DND-41 (cell line): ENCODE measurements at regions not wholly inside any gene's neighbourhood (a gene's known extent, or its start where the extent isn't known, plus 50 kb on each side); places are given as distances from the start of the nearest gene placed in this dataset.

ENCODE experiments used
- CTCF ChIP-seq: IDR thresholded peaks from 2 replicates; pipeline ENCODE4 v1.5.1; 2012; ENCODE audit warnings: borderline replicate concordance, low read length, moderate library complexity, mild to moderate bottlenecking; ENCODE audit not compliant: poor library complexity, severe bottlenecking; ENCODE audit errors: extremely low read depth
- EZH2 ChIP-seq: IDR thresholded peaks from 3 replicates; pipeline ENCODE4 v1.6.1; 2012; ENCODE audit warnings: borderline replicate concordance, low read depth, mild to moderate bottlenecking, moderate library complexity, low read length, inconsistent platforms; ENCODE audit not compliant: severe bottlenecking

DNA sequence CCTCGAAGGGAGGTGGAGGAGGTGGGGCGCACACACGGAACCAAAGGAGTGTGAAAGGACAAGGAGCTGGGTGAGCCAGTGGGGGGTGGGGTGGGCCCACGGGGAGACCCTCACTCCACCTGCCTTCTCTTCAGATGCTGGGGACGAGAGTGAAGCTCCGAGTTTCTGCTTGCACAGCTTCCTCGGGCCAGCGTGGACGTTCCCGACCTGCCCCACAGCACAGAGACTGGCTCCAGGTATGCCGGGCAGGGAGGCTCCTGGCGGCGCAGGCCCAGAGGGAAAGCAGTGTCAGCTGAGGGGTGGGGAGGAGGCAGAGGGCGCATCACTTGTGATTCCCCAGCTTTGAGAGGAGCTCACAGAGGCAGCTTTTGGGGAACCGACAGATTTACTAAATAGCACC is 98.5 kb upstream of the RPS6KA2 start:
- TF ChIP-seq EZH2 (no peak), CTCF (no peak)
